Immature natural killer cell (primary cell): ENCODE measurements at regions not wholly inside any gene's neighbourhood (a gene's known extent, or its start where the extent isn't known, plus 50 kb on each side); places are given as distances from the start of the nearest gene placed in this dataset.

Source experiments
- DNase-seq, 3 donors: peaks; one replicate each; pipeline ENCODE4 v3.0.0; 2022; ENCODE audit warnings: mixed read lengths in 1 of 3
- H3K27ac Mint-ChIP-seq, 6 donors: one replicate each; pipeline ENCODE4 v1.8.0; 2020; ENCODE audit warnings: mixed read lengths in 6 of 6, mild to moderate bottlenecking in 5 of 6, inconsistent platforms in 4 of 6, moderate library complexity in 3 of 6
- H3K27me3 Mint-ChIP-seq, 3 donors: one replicate each; pipeline ENCODE4 v1.8.0; 2020 to 2021; ENCODE audit warnings: low read depth in 3 of 3, mild to moderate bottlenecking in 3 of 3, mixed read lengths in 3 of 3, moderate library complexity in 3 of 3, inconsistent platforms in 1 of 3
- H3K36me3 Mint-ChIP-seq, 3 donors: one replicate each; pipeline ENCODE4 v1.8.0; 2020; ENCODE audit warnings: mixed read lengths in 3 of 3, inconsistent platforms in 2 of 3, mild to moderate bottlenecking in 2 of 3
- H3K4me1 Mint-ChIP-seq, 2 donors: one replicate each; pipeline ENCODE4 v1.8.0; 2020; ENCODE audit warnings: inconsistent platforms in 2 of 2, mild to moderate bottlenecking in 2 of 2, mixed read lengths in 2 of 2, moderate library complexity in 1 of 2
- H3K4me3 Mint-ChIP-seq, 5 donors: one replicate each; pipeline ENCODE4 v1.8.0; 2020; ENCODE audit warnings: mild to moderate bottlenecking in 5 of 5, mixed read lengths in 5 of 5, inconsistent platforms in 3 of 5, moderate library complexity in 3 of 5
- H3K9me3 Mint-ChIP-seq, 6 donors: one replicate each; pipeline ENCODE4 v1.8.0; 2020; ENCODE audit warnings: mild to moderate bottlenecking in 6 of 6, mixed read lengths in 6 of 6, inconsistent platforms in 4 of 6, moderate library complexity in 3 of 6

- Mint-ChIP-seq H3K27me3 (peaks cover 0 to 15% (median 5%) of the 10 kb centered on the region in 3 donors), H3K27ac (no peak overlapping the region), H3K4me1 (no peaks in the 10 kb centered on the region), H3K9me3 (peaks cover 0 to 5% (median 0%) of the 10 kb centered on the region in 6 donors), H3K36me3 (no peaks in the 10 kb centered on the region), H3K4me3 (no peak overlapping the region)
- no peak for DNase-seq
Measured at GRCh38 chr18:74023220-74023619, 124.4 kb downstream of the FBXO15 start.

DNA sequence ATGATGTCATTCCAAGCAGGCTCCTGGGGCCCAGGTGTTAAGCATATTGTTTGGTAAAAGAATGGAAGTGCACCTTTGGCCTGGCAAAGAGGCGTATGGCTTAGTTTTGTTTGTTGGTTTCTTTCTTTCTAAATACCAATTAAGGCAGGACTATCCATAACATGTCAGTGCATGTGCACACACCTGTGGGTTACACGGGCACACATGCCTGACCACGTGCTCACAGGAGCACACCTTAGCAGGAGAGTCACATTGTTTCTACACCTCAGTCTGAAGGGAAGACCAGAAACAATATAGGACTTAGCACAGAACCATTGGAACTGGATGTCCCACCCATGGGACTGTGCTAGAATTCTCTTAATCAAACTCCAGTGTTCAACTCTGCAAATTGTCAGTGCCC is 127.8 kb downstream of the FBXO15 start:
- H3K27ac Mint-ChIP-seq = no peak overlapping the region
- no peaks in the 10 kb centered on the region for H3K36me3 Mint-ChIP-seq
- peaks cover 0 to 1% (median 0%) of the 10 kb centered on the region in 6 donors for H3K9me3 Mint-ChIP-seq
- H3K4me1 Mint-ChIP-seq = no peaks in the 10 kb centered on the region
- no peak overlapping the region for H3K4me3 Mint-ChIP-seq
- H3K27me3 Mint-ChIP-seq = peaks cover 0 to 11% (median 3%) of the 10 kb centered on the region in 3 donors
- no peak for DNase-seq

- H3K36me3 Mint-ChIP-seq = no peaks in the 10 kb centered on the region
- H3K4me1 Mint-ChIP-seq = no peaks in the 10 kb centered on the region
- H3K27me3 Mint-ChIP-seq = peaks cover 0 to 2% (median 0%) of the 10 kb centered on the region in 3 donors
- H3K4me3 Mint-ChIP-seq = no peak overlapping the region
- DNase-seq = no peak
- no peak overlapping the region for H3K27ac Mint-ChIP-seq
- no peaks in the 10 kb centered on the region for H3K9me3 Mint-ChIP-seq
Measured at GRCh38 chr18:74013955-74014354, 133.7 kb downstream of the FBXO15 start.

DNA sequence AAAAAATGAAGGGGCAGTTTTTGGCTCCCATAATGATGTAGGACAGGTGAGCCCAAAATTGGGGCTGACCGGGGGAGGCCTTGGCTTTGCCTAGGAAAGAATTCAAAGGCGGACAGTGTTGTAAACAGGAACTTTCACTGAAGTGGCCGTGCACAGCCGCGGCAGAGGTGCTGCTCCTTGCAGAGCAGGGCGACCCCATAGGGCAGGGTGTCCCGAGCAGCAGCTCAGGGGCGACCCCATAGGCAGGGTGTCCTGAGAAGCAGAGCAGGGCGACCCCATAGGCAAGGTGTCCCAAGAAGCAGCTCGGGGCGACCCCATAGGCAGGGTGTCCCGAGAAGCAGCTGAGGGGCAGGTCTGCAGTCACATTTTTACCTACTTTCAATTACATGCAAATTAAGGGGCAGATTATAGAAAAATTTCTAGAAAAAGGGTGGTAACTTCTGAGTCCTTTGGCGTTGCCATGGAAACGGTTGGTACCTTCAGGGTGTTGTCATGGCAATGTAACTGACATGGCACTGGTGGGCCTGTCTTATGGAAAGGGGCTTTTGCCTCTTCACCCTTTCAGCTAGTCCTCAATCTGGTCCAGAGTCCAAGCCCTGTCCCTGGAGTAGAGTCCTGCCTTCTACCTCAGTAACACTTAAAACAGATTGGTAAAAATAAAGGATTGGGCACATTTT is 134.5 kb downstream of the FBXO15 start:
- Mint-ChIP-seq H3K27ac (no peak overlapping the region), H3K4me3 (no peak overlapping the region), H3K9me3 (no peaks in the 10 kb centered on the region), H3K27me3 (peaks cover 0 to 2% (median 2%) of the 10 kb centered on the region in 3 donors), H3K36me3 (no peaks in the 10 kb centered on the region), H3K4me1 (no peaks in the 10 kb centered on the region)
- DNase-seq = no peak

GRCh38 chr18:74006143-74006542 is 141.5 kb downstream of the FBXO15 start:
- no peak for DNase-seq
- peaks cover 0 to 2% (median 0%) of the 10 kb centered on the region in 6 donors for H3K9me3 Mint-ChIP-seq
- no peaks in the 10 kb centered on the region for H3K4me1 Mint-ChIP-seq
- no peak overlapping the region for H3K27ac Mint-ChIP-seq
- no peaks in the 10 kb centered on the region for H3K36me3 Mint-ChIP-seq
- no peak overlapping the region for H3K4me3 Mint-ChIP-seq
- peaks cover 0 to 9% (median 0%) of the 10 kb centered on the region in 3 donors for H3K27me3 Mint-ChIP-seq

DNA sequence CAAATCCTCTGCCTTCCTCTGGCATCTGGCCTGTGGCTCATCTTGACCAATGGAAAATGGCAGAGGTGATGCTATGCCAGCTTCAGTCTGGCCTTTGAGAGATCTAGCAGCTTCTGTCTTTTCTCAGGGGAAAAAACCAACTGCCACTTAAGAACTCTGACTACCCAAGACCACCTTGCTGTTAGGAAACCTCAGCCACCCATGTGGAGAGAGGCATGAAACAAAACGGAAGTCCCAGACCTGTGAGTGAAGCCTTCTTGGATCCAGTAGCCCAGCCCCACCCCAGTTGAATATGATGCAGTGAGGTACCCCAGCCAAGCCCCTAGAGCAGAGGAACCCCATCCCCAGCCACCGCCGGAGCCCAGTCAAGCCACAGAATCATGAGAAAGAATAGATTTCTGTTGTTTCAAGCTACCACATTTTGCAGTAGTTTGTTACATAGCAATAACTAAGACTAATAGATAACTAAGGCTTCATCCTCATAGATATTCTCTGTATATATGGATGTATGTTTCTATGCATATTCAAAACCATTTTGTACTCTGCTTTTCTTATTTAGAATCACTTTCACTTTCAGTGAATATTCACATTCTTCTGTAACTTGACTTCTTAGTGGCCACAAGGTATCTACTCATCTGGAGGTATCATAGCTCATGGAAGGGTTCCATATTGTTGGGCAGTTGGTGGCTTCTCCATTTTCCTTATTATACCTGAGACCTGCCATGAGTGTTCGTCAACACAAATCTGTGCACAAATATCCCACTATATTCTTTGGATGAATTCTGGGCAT is 142.1 kb downstream of the FBXO15 start:
- DNase-seq = no peak
- H3K27me3 Mint-ChIP-seq = peaks cover 0 to 9% (median 0%) of the 10 kb centered on the region in 3 donors
- no peaks in the 10 kb centered on the region for H3K36me3 Mint-ChIP-seq
- H3K9me3 Mint-ChIP-seq = peaks cover 0 to 2% (median 0%) of the 10 kb centered on the region in 6 donors
- no peak overlapping the region for H3K4me3 Mint-ChIP-seq
- no peak overlapping the region for H3K27ac Mint-ChIP-seq
- H3K4me1 Mint-ChIP-seq = no peaks in the 10 kb centered on the region

- Mint-ChIP-seq H3K4me1 (no peaks in the 10 kb centered on the region), H3K4me3 (no peak overlapping the region), H3K9me3 (peaks cover 0 to 7% (median under 1%) of the 10 kb centered on the region in 6 donors), H3K27ac (no peak overlapping the region), H3K36me3 (no peaks in the 10 kb centered on the region), H3K27me3 (peaks cover 1 to 6% (median 2%) of the 10 kb centered on the region in 3 donors)
- no peak for DNase-seq
Measured at GRCh38 chr18:73992242-73993022, 155.2 kb downstream of the FBXO15 start.

GRCh38 chr18:73991570-73991969 is 156.1 kb downstream of the FBXO15 start:
- Mint-ChIP-seq H3K27ac (no peak overlapping the region), H3K4me1 (no peaks in the 10 kb centered on the region), H3K36me3 (no peaks in the 10 kb centered on the region), H3K9me3 (peaks cover 0 to 7% (median 0%) of the 10 kb centered on the region in 6 donors), H3K27me3 (peaks cover 1 to 6% (median 2%) of the 10 kb centered on the region in 3 donors), H3K4me3 (no peak overlapping the region)
- no peak for DNase-seq

DNA sequence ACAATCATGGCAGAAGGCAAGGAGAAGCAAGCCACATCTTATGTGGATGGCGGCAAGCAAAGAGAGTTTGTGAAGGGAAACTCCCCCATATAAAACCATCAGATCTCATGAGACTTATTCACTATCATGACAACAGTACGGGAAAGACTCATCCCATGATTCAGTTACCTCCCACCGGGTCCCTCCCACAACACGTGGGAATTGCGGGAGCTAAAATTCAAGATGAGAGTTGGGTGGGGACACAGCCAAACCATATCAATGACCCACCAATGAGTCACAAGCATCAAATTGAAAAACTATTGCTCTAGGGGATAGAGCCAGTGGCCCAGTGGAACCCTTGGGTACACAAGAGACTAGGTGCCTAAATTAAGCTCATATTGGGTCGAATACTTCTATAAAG is 157.4 kb downstream of the FBXO15 start:
- Mint-ChIP-seq H3K9me3 (peaks cover 0 to 7% (median 0%) of the 10 kb centered on the region in 6 donors), H3K36me3 (no peaks in the 10 kb centered on the region), H3K4me1 (no peaks in the 10 kb centered on the region), H3K27ac (no peak overlapping the region), H3K27me3 (peaks cover 0 to 6% (median 1%) of the 10 kb centered on the region in 3 donors), H3K4me3 (no peak overlapping the region)
- DNase-seq = no peak

- Mint-ChIP-seq H3K9me3 (peaks cover 0 to 2% (median 0%) of the 10 kb centered on the region in 6 donors), H3K27ac (no peak overlapping the region)
Measured at GRCh38 chr18:73987247-73987980, 160.2 kb downstream of the FBXO15 start.

GRCh38 chr18:73986711-73987110 is 160.9 kb downstream of the FBXO15 start:
- H3K9me3 Mint-ChIP-seq = peaks cover 0 to 2% (median 0%) of the 10 kb centered on the region in 6 donors
- DNase-seq = no peak
- H3K27ac Mint-ChIP-seq = no peak overlapping the region
- H3K36me3 Mint-ChIP-seq = no peaks in the 10 kb centered on the region
- peaks cover 0 to 3% (median 1%) of the 10 kb centered on the region in 3 donors for H3K27me3 Mint-ChIP-seq
- no peak overlapping the region for H3K4me3 Mint-ChIP-seq
- H3K4me1 Mint-ChIP-seq = no peaks in the 10 kb centered on the region

More at GRCh38 chr18:73987247-73987980, 160.2 kb downstream of the FBXO15 start:
- no peak for DNase-seq
- no peak overlapping the region for H3K4me3 Mint-ChIP-seq
- H3K36me3 Mint-ChIP-seq = no peaks in the 10 kb centered on the region
- H3K4me1 Mint-ChIP-seq = no peaks in the 10 kb centered on the region
- peaks cover 0 to 6% (median 1%) of the 10 kb centered on the region in 3 donors for H3K27me3 Mint-ChIP-seq

GRCh38 chr18:73985855-73986625 is 161.6 kb downstream of the FBXO15 start:
- Mint-ChIP-seq H3K4me3 (no peak overlapping the region), H3K4me1 (no peaks in the 10 kb centered on the region), H3K36me3 (no peaks in the 10 kb centered on the region), H3K27ac (no peak overlapping the region), H3K27me3 (peaks cover 0 to 3% (median 1%) of the 10 kb centered on the region in 3 donors), H3K9me3 (peaks cover 0 to 2% (median 0%) of the 10 kb centered on the region in 6 donors)
- no peak for DNase-seq
